ENCODE measurements at regions not wholly inside any gene's neighbourhood (a gene's known extent, or its start where the extent isn't known, plus 50 kb on each side); places are given as distances from the start of the nearest gene placed in this dataset.

- no peak overlapping the region for H3K4me3 ChIP-seq (ENCODE audit: low read length)
- TF ChIP-seq ZNF274 (IDR thresholded peaks at IDR 0.05; ENCODE audit: low read depth, low read length), result no peak
Measured at GRCh38 chr14:56065621-56066290, 52.5 kb upstream of the PELI2 start.
